ENCODE measurements at regions not wholly inside any gene's neighbourhood (a gene's known extent, or its start where the extent isn't known, plus 50 kb on each side); places are given as distances from the start of the nearest gene placed in this dataset.

DNA sequence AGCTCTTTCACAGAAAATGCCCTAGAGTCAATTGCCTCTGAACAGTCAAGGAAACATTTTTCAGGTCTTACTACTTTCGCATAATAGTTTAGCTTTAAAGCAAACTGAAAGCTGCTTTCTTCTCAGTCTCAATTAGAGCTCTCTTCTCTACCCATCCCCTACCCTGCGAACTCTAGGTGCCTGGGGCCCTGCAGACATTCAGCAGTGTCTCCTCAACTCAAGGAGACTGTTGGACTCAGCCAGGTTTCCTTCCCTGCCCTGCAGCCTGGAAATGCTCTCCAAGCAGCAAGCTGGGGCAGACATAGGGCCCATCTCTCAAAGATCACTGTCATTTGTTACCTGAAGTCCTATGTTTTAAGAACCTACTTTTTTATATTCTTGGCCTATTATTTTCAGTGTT, 312.5 kb upstream of the PRICKLE1 start:
- TF ChIP-seq GATA2 (IDR thresholded peaks at IDR 0.05; ENCODE audit: insufficient read depth, insufficient read length, low read depth, low read length) (no peak), JUN (IDR thresholded peaks at IDR 0.05; ENCODE audit: borderline replicate concordance, insufficient read depth, insufficient read length, low read depth) (no peak), POLR2A (IDR thresholded peaks at IDR 0.05; ENCODE audit: low read depth, low read length) (no peak), EZH2 (IDR thresholded peaks at IDR 0.05; ENCODE audit: borderline replicate concordance, low read depth, low read length, severe bottlenecking) (no peak)
- TF ChIP-seq, protein P1, sequence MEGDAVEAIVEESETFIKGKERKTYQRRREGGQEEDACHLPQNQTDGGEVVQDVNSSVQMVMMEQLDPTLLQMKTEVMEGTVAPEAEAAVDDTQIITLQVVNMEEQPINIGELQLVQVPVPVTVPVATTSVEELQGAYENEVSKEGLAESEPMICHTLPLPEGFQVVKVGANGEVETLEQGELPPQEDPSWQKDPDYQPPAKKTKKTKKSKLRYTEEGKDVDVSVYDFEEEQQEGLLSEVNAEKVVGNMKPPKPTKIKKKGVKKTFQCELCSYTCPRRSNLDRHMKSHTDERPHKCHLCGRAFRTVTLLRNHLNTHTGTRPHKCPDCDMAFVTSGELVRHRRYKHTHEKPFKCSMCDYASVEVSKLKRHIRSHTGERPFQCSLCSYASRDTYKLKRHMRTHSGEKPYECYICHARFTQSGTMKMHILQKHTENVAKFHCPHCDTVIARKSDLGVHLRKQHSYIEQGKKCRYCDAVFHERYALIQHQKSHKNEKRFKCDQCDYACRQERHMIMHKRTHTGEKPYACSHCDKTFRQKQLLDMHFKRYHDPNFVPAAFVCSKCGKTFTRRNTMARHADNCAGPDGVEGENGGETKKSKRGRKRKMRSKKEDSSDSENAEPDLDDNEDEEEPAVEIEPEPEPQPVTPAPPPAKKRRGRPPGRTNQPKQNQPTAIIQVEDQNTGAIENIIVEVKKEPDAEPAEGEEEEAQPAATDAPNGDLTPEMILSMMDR (IDR thresholded peaks at IDR 0.05; ENCODE audit: extremely low read depth in 1 of 2, insufficient read depth in 1 of 2, low read depth in 1 of 2, low read length in 2 of 2): no peak

Measured in endothelial cell of umbilical vein (primary cell).